Neural progenitor cell (in vitro differentiated cells): ENCODE measurements at regions not wholly inside any gene's neighbourhood (a gene's known extent, or its start where the extent isn't known, plus 50 kb on each side); places are given as distances from the start of the nearest gene placed in this dataset.

ENCODE experiments used
- DNase-seq: peaks from one replicate; pipeline ENCODE4 v3.0.0-alpha.2; 2016; ENCODE audit warnings: low spot score
- H2AFZ ChIP-seq: fragments of 200-600 bp; sonication (generic); replicated peaks from 2 replicates; pipeline ENCODE4 v1.6.1; 2016; ENCODE audit warnings: antibody characterized with exemption
- H3F3A ChIP-seq: fragments of 200-600 bp; sonication (generic); 2 replicates; pipeline ENCODE4 v1.6.1; 2016; ENCODE audit warnings: antibody characterized with exemption, low read depth
- H3K27ac ChIP-seq: fragments of 200-600 bp; sonication (generic); 2 replicates; pipeline ENCODE4 v1.5.1; 2016; ENCODE audit warnings: mild to moderate bottlenecking
- H3K27me3 ChIP-seq: fragments of 200-600 bp; sonication (generic); 2 replicates; pipeline ENCODE4 v1.6.1; 2016; ENCODE audit warnings: mild to moderate bottlenecking, moderate library complexity
- H3K36me3 ChIP-seq: fragments of 200-600 bp; sonication (generic); 2 replicates; pipeline ENCODE4 v1.5.1; 2016
- H3K4me1 ChIP-seq: fragments of 200-600 bp; sonication (generic); 2 replicates; pipeline ENCODE4 v1.6.1; 2016; ENCODE audit warnings: mixed run types
- H3K4me2 ChIP-seq: fragments of 200-600 bp; sonication (generic); 2 replicates; pipeline ENCODE4 v1.6.1; 2016
- H3K4me3 ChIP-seq: fragments of 200-600 bp; sonication (generic); 2 replicates; pipeline ENCODE4 v1.5.1; 2016
- H3K79me2 ChIP-seq: fragments of 200-600 bp; sonication (generic); 2 replicates; pipeline ENCODE4 v1.6.1; 2016; ENCODE audit warnings: low read depth
- H3K9ac ChIP-seq: fragments of 200-600 bp; sonication (generic); 2 replicates; pipeline ENCODE4 v1.6.1; 2016
- H3K9me3 ChIP-seq: fragments of 200-600 bp; sonication (generic); 2 replicates; pipeline ENCODE4 v1.5.1; 2016; ENCODE audit warnings: low read depth
- H4K20me1 ChIP-seq: fragments of 200-600 bp; sonication (generic); 2 replicates; pipeline ENCODE4 v1.6.1; 2016; ENCODE audit warnings: low read depth
- H3K27ac Mint-ChIP-seq: 3 replicates; pipeline ENCODE4 v1.8.0; 2021; ENCODE audit warnings: mixed read lengths
- H3K27me3 Mint-ChIP-seq: 2 replicates; pipeline ENCODE4 v1.8.0; 2022; ENCODE audit warnings: low read depth, mild to moderate bottlenecking, inconsistent platforms, moderate library complexity, mixed read lengths; ENCODE audit not compliant: insufficient read depth
- H3K36me3 Mint-ChIP-seq: 3 replicates; pipeline ENCODE4 v1.8.0; 2021; ENCODE audit warnings: mixed read lengths
- H3K4me1 Mint-ChIP-seq: 3 replicates; pipeline ENCODE4 v1.8.0; 2021; ENCODE audit warnings: mixed read lengths
- H3K4me3 Mint-ChIP-seq: 3 replicates; pipeline ENCODE4 v1.8.0; 2021; ENCODE audit warnings: mild to moderate bottlenecking, moderate library complexity, mixed read lengths
- H3K9me3 Mint-ChIP-seq: 3 replicates; pipeline ENCODE4 v1.8.0; 2020; ENCODE audit warnings: mixed read lengths
- CTCF ChIP-seq: fragments of 200-600 bp; sonication (generic); IDR thresholded peaks from 2 replicates; pipeline ENCODE4 v1.5.1; 2017; ENCODE audit warnings: antibody characterized with exemption, mild to moderate bottlenecking
- EZH2 ChIP-seq: fragments of 200-600 bp; sonication (generic); IDR thresholded peaks from 2 replicates; pipeline ENCODE4 v1.6.1; 2017; ENCODE audit warnings: antibody characterized with exemption, mild to moderate bottlenecking, moderate library complexity
- EZH2phosphoT487 ChIP-seq: fragments of 200-600 bp; sonication (generic); IDR thresholded peaks from 2 replicates; pipeline ENCODE4 v1.6.1; 2017; ENCODE audit warnings: antibody characterized with exemption

GRCh38 chr3:3368306-3368705 lies 188.8 kb upstream of the CRBN start:
- H3K79me2 ChIP-seq = no peaks in the 10 kb centered on the region
- Mint-ChIP-seq H3K4me1 (peaks cover 2% of the 10 kb centered on the region), H3K4me3 (no peak overlapping the region), H3K27ac (no peak overlapping the region), H3K27me3 (no peaks in the 10 kb centered on the region), H3K9me3 (no peaks in the 10 kb centered on the region), H3K36me3 (no peaks in the 10 kb centered on the region)
- no peaks in the 10 kb centered on the region for H3K9me3 ChIP-seq
- H3K27ac ChIP-seq = no peak overlapping the region
- no peak overlapping the region for H3K9ac ChIP-seq
- no peak for DNase-seq
- no peaks in the 10 kb centered on the region for H3K27me3 ChIP-seq
- H3K36me3 ChIP-seq = no peaks in the 10 kb centered on the region
- no peak overlapping the region for H3K4me3 ChIP-seq
- H2AFZ ChIP-seq = no peak overlapping the region
- no peak for TF ChIP-seq CTCF
- TF ChIP-seq EZH2phosphoT487 = no peak
- no peak for TF ChIP-seq EZH2
- no peaks in the 10 kb centered on the region for H3K4me1 ChIP-seq
- no peak overlapping the region for H3K4me2 ChIP-seq
- no peaks in the 10 kb centered on the region for H4K20me1 ChIP-seq
- no peaks in the 10 kb centered on the region for H3F3A ChIP-seq

- no peaks in the 10 kb centered on the region for H3K27me3 ChIP-seq
- Mint-ChIP-seq H3K4me1 (peaks cover 2% of the 10 kb centered on the region), H3K27me3 (no peaks in the 10 kb centered on the region), H3K36me3 (no peaks in the 10 kb centered on the region), H3K4me3 (no peak overlapping the region), H3K9me3 (no peaks in the 10 kb centered on the region), H3K27ac (no peak overlapping the region)
- H3K4me2 ChIP-seq = no peak overlapping the region
- H3K79me2 ChIP-seq = no peaks in the 10 kb centered on the region
- H3K27ac ChIP-seq = no peak overlapping the region
- no peaks in the 10 kb centered on the region for H4K20me1 ChIP-seq
- TF ChIP-seq EZH2phosphoT487 = no peak
- TF ChIP-seq EZH2 = no peak
- no peak for TF ChIP-seq CTCF
- H3F3A ChIP-seq = no peaks in the 10 kb centered on the region
- no peaks in the 10 kb centered on the region for H3K4me1 ChIP-seq
- H2AFZ ChIP-seq = no peak overlapping the region
- no peaks in the 10 kb centered on the region for H3K9me3 ChIP-seq
- H3K4me3 ChIP-seq = no peak overlapping the region
- no peak for DNase-seq
- no peak overlapping the region for H3K9ac ChIP-seq
- H3K36me3 ChIP-seq = no peaks in the 10 kb centered on the region
Measured at GRCh38 chr3:3366386-3366785, 186.9 kb upstream of the CRBN start.

GRCh38 chr3:3365716-3366115 lies 186.2 kb upstream of the CRBN start:
- Histone ChIP-seq H3K27me3 (no peaks in the 10 kb centered on the region), H3K4me2 (no peak overlapping the region), H4K20me1 (no peaks in the 10 kb centered on the region), H3K9me3 (no peaks in the 10 kb centered on the region), H3K4me1 (no peaks in the 10 kb centered on the region), H3F3A (no peaks in the 10 kb centered on the region), H3K9ac (no peak overlapping the region), H3K79me2 (no peaks in the 10 kb centered on the region), H3K27ac (no peak overlapping the region), H2AFZ (no peak overlapping the region), H3K36me3 (no peaks in the 10 kb centered on the region), H3K4me3 (no peak overlapping the region)
- no peak overlapping the region for H3K27ac Mint-ChIP-seq
- DNase-seq = no peak
- H3K9me3 Mint-ChIP-seq = no peaks in the 10 kb centered on the region
- H3K27me3 Mint-ChIP-seq = no peaks in the 10 kb centered on the region
- TF ChIP-seq EZH2phosphoT487 (no peak), EZH2 (no peak), CTCF (no peak)
- H3K4me1 Mint-ChIP-seq = peaks cover 2% of the 10 kb centered on the region
- no peaks in the 10 kb centered on the region for H3K36me3 Mint-ChIP-seq
- H3K4me3 Mint-ChIP-seq = no peak overlapping the region

GRCh38 chr3:3356846-3357245 lies 177.4 kb upstream of the CRBN start:
- H3K27ac ChIP-seq = no peak overlapping the region
- no peaks in the 10 kb centered on the region for H3K9me3 Mint-ChIP-seq
- H3F3A ChIP-seq = no peaks in the 10 kb centered on the region
- no peaks in the 10 kb centered on the region for H3K4me1 ChIP-seq
- H3K79me2 ChIP-seq = no peaks in the 10 kb centered on the region
- TF ChIP-seq EZH2 (no peak), CTCF (no peak), EZH2phosphoT487 (no peak)
- no peak overlapping the region for H2AFZ ChIP-seq
- no peaks in the 10 kb centered on the region for H3K36me3 ChIP-seq
- no peak for DNase-seq
- H3K36me3 Mint-ChIP-seq = no peaks in the 10 kb centered on the region
- H3K27me3 ChIP-seq = no peaks in the 10 kb centered on the region
- no peak overlapping the region for H3K27ac Mint-ChIP-seq
- H3K4me1 Mint-ChIP-seq = no peaks in the 10 kb centered on the region
- no peak overlapping the region for H3K4me3 ChIP-seq
- no peak overlapping the region for H3K4me2 ChIP-seq
- no peaks in the 10 kb centered on the region for H3K27me3 Mint-ChIP-seq
- no peaks in the 10 kb centered on the region for H3K9me3 ChIP-seq
- no peak overlapping the region for H3K9ac ChIP-seq
- H4K20me1 ChIP-seq = no peaks in the 10 kb centered on the region
- H3K4me3 Mint-ChIP-seq = no peak overlapping the region
